Panc1 (cell line): ENCODE measurements at regions not wholly inside any gene's neighbourhood (a gene's known extent, or its start where the extent isn't known, plus 50 kb on each side); places are given as distances from the start of the nearest gene placed in this dataset.

Experiments used
- ATAC-seq: fragments of 200-7000 bp; cut with Tn5 transposase; 2 replicates; pipeline ENCODE4 v1.9.1; 2020; ENCODE audit warnings: mild to moderate bottlenecking, moderate library complexity
- BruUV-seq: library from RNA; stranded (reverse); fragments of 400-500 nt; replicated peaks from 2 replicates; lab custom pipeline; 2021; lab: Mats Ljungman, UMichigan
- CTCF ChIA-PET: fragments of 300-600 bp; sonication (Branson Sonifier 250); formaldehyde crosslinking; loops from one replicate; lab custom pipeline; 2022; ENCODE audit warnings: antibody characterized with exemption; lab: Charles Lee
- POLR2A ChIA-PET: fragments of 300-600 bp; sonication (Branson Sonifier 250); formaldehyde crosslinking; loops from one replicate; lab custom pipeline; 2022; ENCODE audit warnings: antibody characterized with exemption; lab: Charles Lee
- DNase-seq: peaks from one replicate; pipeline ENCODE4 v3.0.0-alpha.2; 2010; ENCODE audit warnings: low read depth, low spot score
- H3K27ac ChIP-seq: 2 replicates; pipeline ENCODE4 v1.5.1; 2011; ENCODE audit warnings: mild to moderate bottlenecking, low read length, inconsistent platforms
- H3K27me3 ChIP-seq: fragments of 200-500 bp; sonication (Bioruptor generic); 2 replicates; pipeline ENCODE4 v1.6.0; 2014; ENCODE audit warnings: low read length, inconsistent platforms; ENCODE audit not compliant: control insufficient read depth, insufficient read depth
- H3K36me3 ChIP-seq: fragments of 200-500 bp; sonication (Bioruptor generic); 2 replicates; pipeline ENCODE4 v1.5.1; 2014; ENCODE audit warnings: inconsistent platforms, mild to moderate bottlenecking, low read length, moderate library complexity; ENCODE audit not compliant: control insufficient read depth, insufficient read depth
- H3K4me1 ChIP-seq: 2 replicates; pipeline ENCODE4 v1.5.1; 2011; ENCODE audit warnings: inconsistent platforms, mild to moderate bottlenecking, low read length, moderate library complexity; ENCODE audit not compliant: control insufficient read depth, insufficient read depth
- H3K4me3 ChIP-seq, 2 experiments: 2 replicates each; pipeline ENCODE4 v1.5.1; 2011 to 2012; ENCODE audit warnings: low read depth in 2 of 2, low read length in 2 of 2, mild to moderate bottlenecking in 2 of 2, inconsistent platforms in 1 of 2, moderate library complexity in 1 of 2
- H3K9me3 ChIP-seq: fragments of 200-500 bp; sonication (Bioruptor generic); 2 replicates; pipeline ENCODE4 v1.5.1; 2014; ENCODE audit warnings: low read depth, mild to moderate bottlenecking, inconsistent platforms, low read length, moderate library complexity; ENCODE audit not compliant: control insufficient read depth, insufficient read depth
- POLR2AphosphoS5 ChIP-seq: IDR thresholded peaks from 2 replicates; pipeline ENCODE4 v1.6.1; 2012; ENCODE audit warnings: mild to moderate bottlenecking, low read depth, low read length, moderate library complexity
- SIN3A ChIP-seq: IDR thresholded peaks from 2 replicates; pipeline ENCODE4 v1.6.1; 2012; ENCODE audit warnings: low read depth, mild to moderate bottlenecking, low read length, moderate library complexity, borderline replicate concordance; ENCODE audit not compliant: insufficient read depth
- TCF7L2 ChIP-seq: IDR thresholded peaks from 2 replicates; pipeline ENCODE4 v1.6.1; 2011; ENCODE audit warnings: mild to moderate bottlenecking, low read depth, low read length, inconsistent platforms
- in situ Hi-C: cut with HindIII; loops from 2 replicates; pipeline ENCODE4 v1.10.0; 2016; ENCODE audit warnings: low sequenced_read_pairs, low pct_unique_long_range_greater_than_20kb
- intact Hi-C: fragments of 100-400 bp; cut with micrococcal nuclease; formaldehyde crosslinking; loops from one replicate; pipeline ENCODE4 v1.10.0; 2022; ENCODE audit not compliant: unreplicated experiment
- TF ChIP-seq, protein P1 (sequence below): fragments of 450-650 bp; IDR thresholded peaks from 2 replicates; pipeline ENCODE4 v1.5.1; 2017; ENCODE audit warnings: mild to moderate bottlenecking
- TF ChIP-seq, protein P2 (sequence below), 2 experiments: IDR thresholded peaks; 2 replicates each; pipeline ENCODE4 v1.6.1; 2011 to 2012; ENCODE audit warnings: low read depth in 2 of 2, control low read depth in 1 of 2, low read length in 1 of 2, mild to moderate bottlenecking in 1 of 2, moderate library complexity in 1 of 2; ENCODE audit not compliant: insufficient read depth in 1 of 2

DNA sequence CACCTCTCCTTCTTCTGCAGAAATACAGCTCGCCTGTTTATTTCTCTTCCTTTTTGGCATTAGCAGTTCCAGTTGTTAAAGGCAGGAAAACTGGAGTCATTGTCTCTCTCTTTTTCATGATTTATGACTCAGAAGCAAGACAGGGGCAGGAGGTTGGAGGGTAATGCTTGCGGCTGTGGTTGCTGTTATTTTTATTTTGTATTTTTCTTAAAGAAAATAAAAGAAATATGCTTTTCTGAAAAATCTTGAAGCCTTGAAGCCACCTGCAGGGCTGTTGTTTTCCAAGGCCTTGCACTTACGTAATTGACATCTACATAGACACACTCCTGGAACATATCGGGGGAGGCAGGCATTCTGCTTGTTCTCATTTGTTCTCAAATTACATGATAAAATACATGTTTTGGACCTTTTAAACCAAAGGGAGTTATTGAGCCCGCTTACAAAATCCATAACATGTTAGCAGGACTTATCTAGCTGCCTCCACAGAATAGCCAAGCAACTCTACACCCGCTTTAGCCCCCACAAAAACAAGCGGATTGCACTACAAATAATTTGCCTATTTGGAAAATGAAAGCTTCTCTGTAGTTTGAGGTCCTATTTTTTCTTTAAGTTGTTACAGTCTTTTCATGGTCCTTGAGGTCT, 1004.6 kb upstream of the NR2F2 start:
- ChIA-PET POLR2A (no interaction called here), CTCF (no interaction called here)
- TF ChIP-seq SIN3A (no peak), POLR2AphosphoS5 (no peak)
- TF ChIP-seq, protein P1, sequence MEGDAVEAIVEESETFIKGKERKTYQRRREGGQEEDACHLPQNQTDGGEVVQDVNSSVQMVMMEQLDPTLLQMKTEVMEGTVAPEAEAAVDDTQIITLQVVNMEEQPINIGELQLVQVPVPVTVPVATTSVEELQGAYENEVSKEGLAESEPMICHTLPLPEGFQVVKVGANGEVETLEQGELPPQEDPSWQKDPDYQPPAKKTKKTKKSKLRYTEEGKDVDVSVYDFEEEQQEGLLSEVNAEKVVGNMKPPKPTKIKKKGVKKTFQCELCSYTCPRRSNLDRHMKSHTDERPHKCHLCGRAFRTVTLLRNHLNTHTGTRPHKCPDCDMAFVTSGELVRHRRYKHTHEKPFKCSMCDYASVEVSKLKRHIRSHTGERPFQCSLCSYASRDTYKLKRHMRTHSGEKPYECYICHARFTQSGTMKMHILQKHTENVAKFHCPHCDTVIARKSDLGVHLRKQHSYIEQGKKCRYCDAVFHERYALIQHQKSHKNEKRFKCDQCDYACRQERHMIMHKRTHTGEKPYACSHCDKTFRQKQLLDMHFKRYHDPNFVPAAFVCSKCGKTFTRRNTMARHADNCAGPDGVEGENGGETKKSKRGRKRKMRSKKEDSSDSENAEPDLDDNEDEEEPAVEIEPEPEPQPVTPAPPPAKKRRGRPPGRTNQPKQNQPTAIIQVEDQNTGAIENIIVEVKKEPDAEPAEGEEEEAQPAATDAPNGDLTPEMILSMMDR = no peak
- TF ChIP-seq, protein P2, sequence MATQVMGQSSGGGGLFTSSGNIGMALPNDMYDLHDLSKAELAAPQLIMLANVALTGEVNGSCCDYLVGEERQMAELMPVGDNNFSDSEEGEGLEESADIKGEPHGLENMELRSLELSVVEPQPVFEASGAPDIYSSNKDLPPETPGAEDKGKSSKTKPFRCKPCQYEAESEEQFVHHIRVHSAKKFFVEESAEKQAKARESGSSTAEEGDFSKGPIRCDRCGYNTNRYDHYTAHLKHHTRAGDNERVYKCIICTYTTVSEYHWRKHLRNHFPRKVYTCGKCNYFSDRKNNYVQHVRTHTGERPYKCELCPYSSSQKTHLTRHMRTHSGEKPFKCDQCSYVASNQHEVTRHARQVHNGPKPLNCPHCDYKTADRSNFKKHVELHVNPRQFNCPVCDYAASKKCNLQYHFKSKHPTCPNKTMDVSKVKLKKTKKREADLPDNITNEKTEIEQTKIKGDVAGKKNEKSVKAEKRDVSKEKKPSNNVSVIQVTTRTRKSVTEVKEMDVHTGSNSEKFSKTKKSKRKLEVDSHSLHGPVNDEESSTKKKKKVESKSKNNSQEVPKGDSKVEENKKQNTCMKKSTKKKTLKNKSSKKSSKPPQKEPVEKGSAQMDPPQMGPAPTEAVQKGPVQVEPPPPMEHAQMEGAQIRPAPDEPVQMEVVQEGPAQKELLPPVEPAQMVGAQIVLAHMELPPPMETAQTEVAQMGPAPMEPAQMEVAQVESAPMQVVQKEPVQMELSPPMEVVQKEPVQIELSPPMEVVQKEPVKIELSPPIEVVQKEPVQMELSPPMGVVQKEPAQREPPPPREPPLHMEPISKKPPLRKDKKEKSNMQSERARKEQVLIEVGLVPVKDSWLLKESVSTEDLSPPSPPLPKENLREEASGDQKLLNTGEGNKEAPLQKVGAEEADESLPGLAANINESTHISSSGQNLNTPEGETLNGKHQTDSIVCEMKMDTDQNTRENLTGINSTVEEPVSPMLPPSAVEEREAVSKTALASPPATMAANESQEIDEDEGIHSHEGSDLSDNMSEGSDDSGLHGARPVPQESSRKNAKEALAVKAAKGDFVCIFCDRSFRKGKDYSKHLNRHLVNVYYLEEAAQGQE (IDR thresholded peaks at IDR 0.05; ENCODE audit: insufficient read depth in 1 of 2, low read depth in 2 of 2, low read length in 1 of 2) = no peak
- ATAC-seq (no peak), DNase-seq (no peak)
- BruUV-seq = no TSS peak
- Histone ChIP-seq H3K27me3 (no peaks in the 10 kb centered on the region), H3K4me3 (no peak overlapping the region), H3K4me1 (peaks cover 9% of the 10 kb centered on the region), H3K27ac (no peak overlapping the region), H3K36me3 (no peaks in the 10 kb centered on the region), H3K9me3 (no peaks in the 10 kb centered on the region)
- intact Hi-C loops = no loop called here
- in situ Hi-C loops = no loop called here

DNA sequence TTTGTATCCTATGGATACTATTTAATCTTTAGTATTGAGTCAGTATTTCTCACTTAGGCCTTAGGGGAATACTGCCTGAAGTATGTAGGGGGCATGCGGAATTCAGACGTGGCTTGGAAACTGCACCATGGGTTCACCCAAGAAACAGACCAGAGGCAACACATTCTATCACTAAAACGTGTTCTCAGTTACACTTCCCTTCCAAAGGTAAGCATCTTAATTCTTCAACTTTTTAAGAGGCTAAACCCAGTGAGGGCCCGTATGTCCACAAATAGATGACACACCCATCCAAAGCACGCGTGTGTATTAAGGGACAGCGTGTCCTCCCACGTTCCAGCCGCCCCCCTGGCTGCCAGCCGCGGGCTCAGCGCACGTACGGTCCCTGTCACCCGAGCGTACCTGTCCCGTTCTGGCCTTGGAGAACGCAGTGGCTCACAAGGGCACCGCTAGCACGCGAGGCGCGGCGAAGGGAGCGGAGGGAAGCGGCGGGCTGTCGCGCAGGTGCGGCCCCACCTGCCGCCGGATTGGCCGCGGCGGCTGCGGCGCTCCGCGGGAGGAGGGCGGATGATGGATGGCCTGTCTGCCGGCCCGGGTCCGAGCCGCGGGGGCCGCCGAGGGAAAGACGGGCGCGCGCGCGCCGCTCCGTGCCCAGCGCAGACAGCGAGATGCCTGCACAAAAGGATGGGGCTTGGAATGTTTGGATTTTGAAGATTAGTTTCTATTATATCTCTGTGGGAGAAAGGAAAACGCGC, 1003.9 kb upstream of the NR2F2 start:
- no peaks in the 10 kb centered on the region for H3K36me3 ChIP-seq
- TF ChIP-seq, protein P1 = no peak
- TF ChIP-seq POLR2AphosphoS5 (no peak), TCF7L2 (no peak), SIN3A (no peak)
- TF ChIP-seq, protein P2 (IDR thresholded peaks at IDR 0.05; ENCODE audit: insufficient read depth in 1 of 2, low read depth in 2 of 2, low read length in 1 of 2) = no peak
- no peaks in the 10 kb centered on the region for H3K9me3 ChIP-seq
- no peaks in the 10 kb centered on the region for H3K27me3 ChIP-seq
- BruUV-seq = no TSS peak
- H3K27ac ChIP-seq = no peak overlapping the region
- in situ Hi-C loops (no loop called here), intact Hi-C loops (no loop called here)
- POLR2A ChIA-PET = no interaction called here
- ATAC-seq (no peak), DNase-seq (no peak)
- H3K4me3 ChIP-seq = no peak overlapping the region
- CTCF ChIA-PET = no interaction called here
- H3K4me1 ChIP-seq = peaks cover 9% of the 10 kb centered on the region
